GM23338 (cell line): ENCODE measurements at regions not wholly inside any gene's neighbourhood (a gene's known extent, or its start where the extent isn't known, plus 50 kb on each side); places are given as distances from the start of the nearest gene placed in this dataset.

Experiments used
- ATAC-seq: fragments of 200-7000 bp; cut with Tn5 transposase; 3 replicates; pipeline ENCODE4 v1.9.1; 2020
- DNase-seq: peaks from one replicate; pipeline ENCODE4 v3.0.0-alpha.2; 2015; ENCODE audit warnings: low spot score
- H2AFZ ChIP-seq: fragments of 200-600 bp; sonication (generic); 2 replicates; pipeline ENCODE4 v1.8.0; 2016; ENCODE audit warnings: antibody characterized with exemption, mild to moderate bottlenecking, moderate library complexity
- H3F3A ChIP-seq: fragments of 200-600 bp; sonication (generic); replicated peaks from 2 replicates; pipeline ENCODE4 v1.8.0; 2017; ENCODE audit warnings: antibody characterized with exemption, mixed run types, low read depth
- H3K27ac ChIP-seq: fragments of 200-600 bp; sonication (generic); 2 replicates; pipeline ENCODE4 v1.6.1; 2016; ENCODE audit warnings: low read depth
- H3K27me3 ChIP-seq: fragments of 200-600 bp; sonication (generic); 2 replicates; pipeline ENCODE4 v1.8.0; 2016; ENCODE audit warnings: mild to moderate bottlenecking, mixed run types, moderate library complexity; ENCODE audit not compliant: insufficient read depth
- H3K36me3 ChIP-seq: fragments of 200-600 bp; sonication (generic); 2 replicates; pipeline ENCODE4 v1.8.0; 2016; ENCODE audit warnings: mild to moderate bottlenecking; ENCODE audit not compliant: insufficient read depth
- H3K4me1 ChIP-seq: fragments of 200-600 bp; sonication (generic); 2 replicates; pipeline ENCODE4 v1.8.0; 2016; ENCODE audit warnings: mild to moderate bottlenecking, moderate library complexity; ENCODE audit not compliant: insufficient read depth
- H3K4me2 ChIP-seq: fragments of 200-600 bp; sonication (generic); 2 replicates; pipeline ENCODE4 v1.7.1; 2017; ENCODE audit warnings: mixed run types
- H3K4me3 ChIP-seq: fragments of 200-600 bp; sonication (generic); 2 replicates; pipeline ENCODE4 v1.6.1; 2016; ENCODE audit warnings: mixed run types
- H3K79me2 ChIP-seq: fragments of 200-600 bp; sonication (generic); replicated peaks from 2 replicates; pipeline ENCODE4 v1.8.0; 2017; ENCODE audit warnings: mild to moderate bottlenecking; ENCODE audit not compliant: insufficient read depth
- H3K9me2 ChIP-seq: fragments of 200-600 bp; sonication (generic); 2 replicates; pipeline ENCODE4 v1.8.0; 2017; ENCODE audit not compliant: insufficient read depth
- H4K20me1 ChIP-seq: fragments of 200-600 bp; sonication (generic); replicated peaks from 2 replicates; pipeline ENCODE4 v1.8.0; 2017; ENCODE audit warnings: mild to moderate bottlenecking; ENCODE audit not compliant: insufficient read depth
- H3K27ac Mint-ChIP-seq: 2 replicates; pipeline ENCODE4 v1.8.0; 2020; ENCODE audit warnings: inconsistent platforms, mild to moderate bottlenecking, moderate library complexity, mixed read lengths
- H3K27me3 Mint-ChIP-seq: 3 replicates; pipeline ENCODE4 v1.8.0; 2022; ENCODE audit warnings: low read depth, mild to moderate bottlenecking, moderate library complexity, mixed read lengths, inconsistent platforms; ENCODE audit not compliant: insufficient read depth, poor library complexity
- H3K36me3 Mint-ChIP-seq: 3 replicates; pipeline ENCODE4 v1.8.0; 2021; ENCODE audit warnings: low read depth, mild to moderate bottlenecking, inconsistent platforms, moderate library complexity, mixed read lengths
- H3K4me1 Mint-ChIP-seq: 3 replicates; pipeline ENCODE4 v1.8.0; 2020; ENCODE audit warnings: mild to moderate bottlenecking, inconsistent platforms, mixed read lengths
- H3K4me3 Mint-ChIP-seq: 3 replicates; pipeline ENCODE4 v1.8.0; 2021; ENCODE audit warnings: moderate library complexity, mild to moderate bottlenecking, inconsistent platforms, mixed read lengths
- H3K9me3 Mint-ChIP-seq: 3 replicates; pipeline ENCODE4 v1.8.0; 2020; ENCODE audit warnings: moderate library complexity, mild to moderate bottlenecking, inconsistent platforms, mixed read lengths
- CREB1 ChIP-seq: fragments of 250-450 bp; sonication (Bioruptor Pico); IDR thresholded peaks from 2 replicates; pipeline ENCODE4 v1.5.0; 2020; ENCODE audit warnings: low read depth, mild to moderate bottlenecking, moderate library complexity
- EZH2 ChIP-seq: fragments of 200-600 bp; sonication (generic); IDR thresholded peaks from one replicate; pipeline ENCODE4 v1.8.0; 2017; ENCODE audit warnings: antibody characterized with exemption, mild to moderate bottlenecking, low read depth; ENCODE audit not compliant: unreplicated experiment
- EZH2phosphoT487 ChIP-seq: fragments of 200-600 bp; sonication (generic); IDR thresholded peaks from one replicate; pipeline ENCODE4 v1.8.1; 2018; ENCODE audit warnings: antibody characterized with exemption; ENCODE audit not compliant: unreplicated experiment
- JUNB ChIP-seq: IDR thresholded peaks from one replicate; pipeline ENCODE4 v1.6.1; 2016; ENCODE audit warnings: antibody characterized with exemption; ENCODE audit not compliant: unreplicated experiment
- NANOG ChIP-seq: IDR thresholded peaks from 2 replicates; pipeline ENCODE4 v1.6.1; 2016; ENCODE audit warnings: antibody characterized with exemption, borderline replicate concordance
- POLR2AphosphoS5 ChIP-seq: IDR thresholded peaks from 2 replicates; pipeline ENCODE4 v1.6.1; 2016; ENCODE audit warnings: antibody characterized with exemption, low read depth
- ZNF114 ChIP-seq: fragments of 250-450 bp; sonication (Bioruptor Pico); IDR thresholded peaks from 2 replicates; pipeline ENCODE4 v1.5.0; 2020; ENCODE audit warnings: mild to moderate bottlenecking, moderate library complexity
- ZNF331 ChIP-seq: fragments of 250-450 bp; sonication (Bioruptor Pico); IDR thresholded peaks from 2 replicates; pipeline ENCODE4 v1.5.0; 2020; ENCODE audit warnings: low read depth, mild to moderate bottlenecking, moderate library complexity
- TF ChIP-seq, protein P1 (sequence below): fragments of 250-450 bp; sonication (Bioruptor Pico); IDR thresholded peaks from 2 replicates; pipeline ENCODE4 v1.5.0; 2020; ENCODE audit warnings: mild to moderate bottlenecking, moderate library complexity
- TF ChIP-seq, protein P2 (sequence below), 2 experiments: fragments of 200-600 bp in 1 of 2; sonication (generic) in 1 of 2; conservative IDR thresholded peaks; 2 replicates each; pipeline versions ENCODE4 v1.5.1 to v1.6.1; 2016 to 2017; ENCODE audit warnings: antibody characterized with exemption in 2 of 2, low read depth in 2 of 2, mild to moderate bottlenecking in 2 of 2, moderate library complexity in 1 of 2
- TF ChIP-seq, protein P3 (sequence below): IDR thresholded peaks from 2 replicates; pipeline ENCODE4 v1.6.1; 2016; ENCODE audit warnings: antibody characterized with exemption

DNA sequence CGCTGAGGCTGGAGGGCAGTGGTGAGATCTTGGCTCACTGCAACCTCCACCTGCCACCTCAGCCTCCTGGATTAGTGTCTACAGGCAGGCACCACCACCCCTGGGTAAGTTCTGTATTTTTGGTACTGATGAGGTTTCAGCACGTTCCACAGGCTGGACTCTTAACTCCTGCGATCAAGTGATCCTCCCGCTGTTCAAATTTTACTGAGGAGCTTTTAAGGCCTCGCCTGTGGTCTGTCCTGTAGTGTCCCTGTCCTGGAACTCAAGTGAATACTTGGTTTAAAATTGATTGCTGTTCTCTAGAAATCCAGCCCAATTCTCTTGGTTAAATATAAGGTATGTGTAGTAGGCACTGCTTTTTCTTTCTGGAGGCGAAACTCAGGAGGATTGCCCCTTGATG, 65.2 kb downstream of the DPRX start:
- peaks cover 76% of the 10 kb centered on the region for H3K36me3 ChIP-seq
- H3K36me3 Mint-ChIP-seq = peaks cover 66% of the 10 kb centered on the region; the same call in 2 of the 3 replicates
- H3K27me3 ChIP-seq = no peaks in the 10 kb centered on the region
- no peaks in the 10 kb centered on the region for H4K20me1 ChIP-seq
- no peak overlapping the region for H3K4me2 ChIP-seq
- H3K4me1 ChIP-seq = no peaks in the 10 kb centered on the region; the same call in 1 of the 2 replicates
- no peak overlapping the region for H3K27ac Mint-ChIP-seq
- H3K27ac ChIP-seq = no peak overlapping the region
- peaks cover 4% of the 10 kb centered on the region; the same call in 2 of the 3 replicates for H3K4me1 Mint-ChIP-seq
- ATAC-seq (no peak), DNase-seq (peak; percentile 74)
- no peaks in the 10 kb centered on the region for H3K79me2 ChIP-seq
- H3K9me2 ChIP-seq = no peaks in the 10 kb centered on the region
- peaks cover 46% of the 10 kb centered on the region for H3K9me3 Mint-ChIP-seq
- no peak overlapping the region for H3K4me3 ChIP-seq
- H3F3A ChIP-seq = peaks cover 13% of the 10 kb centered on the region
- H3K27me3 Mint-ChIP-seq = peaks cover 1% of the 10 kb centered on the region
- TF ChIP-seq POLR2AphosphoS5 (no peak), ZNF114 (no peak), JUNB (no peak), ZNF331 (CRISPR knock-in tag) (no peak), EZH2phosphoT487 (no peak), NANOG (no peak), EZH2 (no peak), CREB1 (CRISPR knock-in tag) (no peak)
- TF ChIP-seq, protein P1, sequence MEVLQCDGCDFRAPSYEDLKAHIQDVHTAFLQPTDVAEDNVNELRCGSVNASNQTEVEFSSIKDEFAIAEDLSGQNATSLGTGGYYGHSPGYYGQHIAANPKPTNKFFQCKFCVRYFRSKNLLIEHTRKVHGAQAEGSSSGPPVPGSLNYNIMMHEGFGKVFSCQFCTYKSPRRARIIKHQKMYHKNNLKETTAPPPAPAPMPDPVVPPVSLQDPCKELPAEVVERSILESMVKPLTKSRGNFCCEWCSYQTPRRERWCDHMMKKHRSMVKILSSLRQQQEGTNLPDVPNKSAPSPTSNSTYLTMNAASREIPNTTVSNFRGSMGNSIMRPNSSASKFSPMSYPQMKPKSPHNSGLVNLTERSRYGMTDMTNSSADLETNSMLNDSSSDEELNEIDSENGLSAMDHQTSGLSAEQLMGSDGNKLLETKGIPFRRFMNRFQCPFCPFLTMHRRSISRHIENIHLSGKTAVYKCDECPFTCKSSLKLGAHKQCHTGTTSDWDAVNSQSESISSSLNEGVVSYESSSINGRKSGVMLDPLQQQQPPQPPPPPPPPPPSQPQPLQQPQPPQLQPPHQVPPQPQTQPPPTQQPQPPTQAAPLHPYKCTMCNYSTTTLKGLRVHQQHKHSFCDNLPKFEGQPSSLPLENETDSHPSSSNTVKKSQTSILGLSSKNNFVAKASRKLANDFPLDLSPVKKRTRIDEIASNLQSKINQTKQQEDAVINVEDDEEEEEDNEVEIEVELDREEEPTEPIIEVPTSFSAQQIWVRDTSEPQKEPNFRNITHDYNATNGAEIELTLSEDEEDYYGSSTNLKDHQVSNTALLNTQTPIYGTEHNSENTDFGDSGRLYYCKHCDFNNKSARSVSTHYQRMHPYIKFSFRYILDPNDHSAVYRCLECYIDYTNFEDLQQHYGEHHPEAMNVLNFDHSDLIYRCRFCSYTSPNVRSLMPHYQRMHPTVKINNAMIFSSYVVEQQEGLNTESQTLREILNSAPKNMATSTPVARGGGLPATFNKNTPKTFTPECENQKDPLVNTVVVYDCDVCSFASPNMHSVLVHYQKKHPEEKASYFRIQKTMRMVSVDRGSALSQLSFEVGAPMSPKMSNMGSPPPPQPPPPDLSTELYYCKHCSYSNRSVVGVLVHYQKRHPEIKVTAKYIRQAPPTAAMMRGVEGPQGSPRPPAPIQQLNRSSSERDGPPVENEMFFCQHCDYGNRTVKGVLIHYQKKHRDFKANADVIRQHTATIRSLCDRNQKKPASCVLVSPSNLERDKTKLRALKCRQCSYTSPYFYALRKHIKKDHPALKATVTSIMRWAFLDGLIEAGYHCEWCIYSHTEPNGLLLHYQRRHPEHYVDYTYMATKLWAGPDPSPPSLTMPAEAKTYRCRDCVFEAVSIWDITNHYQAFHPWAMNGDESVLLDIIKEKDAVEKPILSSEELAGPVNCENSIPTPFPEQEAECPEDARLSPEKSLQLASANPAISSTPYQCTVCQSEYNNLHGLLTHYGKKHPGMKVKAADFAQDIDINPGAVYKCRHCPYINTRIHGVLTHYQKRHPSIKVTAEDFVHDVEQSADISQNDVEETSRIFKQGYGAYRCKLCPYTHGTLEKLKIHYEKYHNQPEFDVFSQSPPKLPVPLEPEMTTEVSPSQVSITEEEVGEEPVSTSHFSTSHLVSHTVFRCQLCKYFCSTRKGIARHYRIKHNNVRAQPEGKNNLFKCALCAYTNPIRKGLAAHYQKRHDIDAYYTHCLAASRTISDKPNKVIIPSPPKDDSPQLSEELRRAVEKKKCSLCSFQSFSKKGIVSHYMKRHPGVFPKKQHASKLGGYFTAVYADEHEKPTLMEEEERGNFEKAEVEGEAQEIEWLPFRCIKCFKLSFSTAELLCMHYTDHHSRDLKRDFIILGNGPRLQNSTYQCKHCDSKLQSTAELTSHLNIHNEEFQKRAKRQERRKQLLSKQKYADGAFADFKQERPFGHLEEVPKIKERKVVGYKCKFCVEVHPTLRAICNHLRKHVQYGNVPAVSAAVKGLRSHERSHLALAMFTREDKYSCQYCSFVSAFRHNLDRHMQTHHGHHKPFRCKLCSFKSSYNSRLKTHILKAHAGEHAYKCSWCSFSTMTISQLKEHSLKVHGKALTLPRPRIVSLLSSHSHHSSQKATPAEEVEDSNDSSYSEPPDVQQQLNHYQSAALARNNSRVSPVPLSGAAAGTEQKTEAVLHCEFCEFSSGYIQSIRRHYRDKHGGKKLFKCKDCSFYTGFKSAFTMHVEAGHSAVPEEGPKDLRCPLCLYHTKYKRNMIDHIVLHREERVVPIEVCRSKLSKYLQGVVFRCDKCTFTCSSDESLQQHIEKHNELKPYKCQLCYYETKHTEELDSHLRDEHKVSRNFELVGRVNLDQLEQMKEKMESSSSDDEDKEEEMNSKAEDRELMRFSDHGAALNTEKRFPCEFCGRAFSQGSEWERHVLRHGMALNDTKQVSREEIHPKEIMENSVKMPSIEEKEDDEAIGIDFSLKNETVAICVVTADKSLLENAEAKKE (CRISPR knock-in tag) = no peak
- TF ChIP-seq, protein P2, sequence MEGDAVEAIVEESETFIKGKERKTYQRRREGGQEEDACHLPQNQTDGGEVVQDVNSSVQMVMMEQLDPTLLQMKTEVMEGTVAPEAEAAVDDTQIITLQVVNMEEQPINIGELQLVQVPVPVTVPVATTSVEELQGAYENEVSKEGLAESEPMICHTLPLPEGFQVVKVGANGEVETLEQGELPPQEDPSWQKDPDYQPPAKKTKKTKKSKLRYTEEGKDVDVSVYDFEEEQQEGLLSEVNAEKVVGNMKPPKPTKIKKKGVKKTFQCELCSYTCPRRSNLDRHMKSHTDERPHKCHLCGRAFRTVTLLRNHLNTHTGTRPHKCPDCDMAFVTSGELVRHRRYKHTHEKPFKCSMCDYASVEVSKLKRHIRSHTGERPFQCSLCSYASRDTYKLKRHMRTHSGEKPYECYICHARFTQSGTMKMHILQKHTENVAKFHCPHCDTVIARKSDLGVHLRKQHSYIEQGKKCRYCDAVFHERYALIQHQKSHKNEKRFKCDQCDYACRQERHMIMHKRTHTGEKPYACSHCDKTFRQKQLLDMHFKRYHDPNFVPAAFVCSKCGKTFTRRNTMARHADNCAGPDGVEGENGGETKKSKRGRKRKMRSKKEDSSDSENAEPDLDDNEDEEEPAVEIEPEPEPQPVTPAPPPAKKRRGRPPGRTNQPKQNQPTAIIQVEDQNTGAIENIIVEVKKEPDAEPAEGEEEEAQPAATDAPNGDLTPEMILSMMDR (conservative IDR thresholded peaks at IDR 0.05; ENCODE audit: low read depth in 2 of 2) = no peak
- TF ChIP-seq, protein P3, sequence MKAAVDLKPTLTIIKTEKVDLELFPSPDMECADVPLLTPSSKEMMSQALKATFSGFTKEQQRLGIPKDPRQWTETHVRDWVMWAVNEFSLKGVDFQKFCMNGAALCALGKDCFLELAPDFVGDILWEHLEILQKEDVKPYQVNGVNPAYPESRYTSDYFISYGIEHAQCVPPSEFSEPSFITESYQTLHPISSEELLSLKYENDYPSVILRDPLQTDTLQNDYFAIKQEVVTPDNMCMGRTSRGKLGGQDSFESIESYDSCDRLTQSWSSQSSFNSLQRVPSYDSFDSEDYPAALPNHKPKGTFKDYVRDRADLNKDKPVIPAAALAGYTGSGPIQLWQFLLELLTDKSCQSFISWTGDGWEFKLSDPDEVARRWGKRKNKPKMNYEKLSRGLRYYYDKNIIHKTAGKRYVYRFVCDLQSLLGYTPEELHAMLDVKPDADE = no peak
- H2AFZ ChIP-seq = no peak overlapping the region
- no peak overlapping the region for H3K4me3 Mint-ChIP-seq
